Transverse colon (tissue), 3 donors: ENCODE measurements at regions not wholly inside any gene's neighbourhood (a gene's known extent, or its start where the extent isn't known, plus 50 kb on each side); places are given as distances from the start of the nearest gene placed in this dataset.

Experiments
- CTCF ChIP-seq, 5 experiments: fragments of 200-600 bp in 3 of 5; fragments of 450-650 bp in 2 of 5; sonication (generic) in 3 of 5; IDR thresholded peaks; 1 replicate in 2 of 5; 2 replicates in 3 of 5; pipeline ENCODE4 v1.5.1; 2016 to 2017; ENCODE audit warnings: antibody characterized with exemption in 5 of 5, inconsistent platforms in 3 of 5, mild to moderate bottlenecking in 2 of 5, moderate library complexity in 1 of 5
- EP300 ChIP-seq: sonication (generic); formaldehyde crosslinking; IDR thresholded peaks from one replicate; pipeline ENCODE4 v1.6.1; 2017; ENCODE audit warnings: antibody characterized with exemption, low read depth

DNA sequence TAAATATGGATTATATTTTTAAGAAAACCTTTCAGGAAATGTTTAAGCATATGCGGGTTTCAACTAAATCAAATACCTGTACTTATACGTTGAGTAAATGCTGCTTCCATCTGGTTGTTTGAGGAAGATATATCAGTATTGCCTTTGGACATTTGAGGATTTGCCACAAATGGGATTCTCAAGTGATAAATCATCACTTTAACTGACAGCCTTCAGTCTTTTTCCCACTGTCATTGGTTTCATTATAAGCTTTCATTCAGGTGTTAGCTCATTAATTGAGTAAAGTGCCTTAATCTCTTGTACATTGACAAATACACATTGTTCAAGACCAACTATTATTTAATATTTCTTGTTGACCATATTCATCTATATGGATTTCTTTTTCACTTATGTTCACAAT is 217.2 kb downstream of the EDEM1 start:
- TF ChIP-seq CTCF (IDR thresholded peaks at IDR 0.05) (no peak), EP300 (no peak)
